Neural progenitor cell (in vitro differentiated cells): ENCODE measurements at regions not wholly inside any gene's neighbourhood (a gene's known extent, or its start where the extent isn't known, plus 50 kb on each side); places are given as distances from the start of the nearest gene placed in this dataset.

ENCODE experiments used
- DNase-seq: peaks from one replicate; pipeline ENCODE4 v3.0.0-alpha.2; 2016; ENCODE audit warnings: low spot score
- H2AFZ ChIP-seq: fragments of 200-600 bp; sonication (generic); replicated peaks from 2 replicates; pipeline ENCODE4 v1.6.1; 2016; ENCODE audit warnings: antibody characterized with exemption
- H3F3A ChIP-seq: fragments of 200-600 bp; sonication (generic); 2 replicates; pipeline ENCODE4 v1.6.1; 2016; ENCODE audit warnings: antibody characterized with exemption, low read depth
- H3K27ac ChIP-seq: fragments of 200-600 bp; sonication (generic); 2 replicates; pipeline ENCODE4 v1.5.1; 2016; ENCODE audit warnings: mild to moderate bottlenecking
- H3K27me3 ChIP-seq: fragments of 200-600 bp; sonication (generic); 2 replicates; pipeline ENCODE4 v1.6.1; 2016; ENCODE audit warnings: mild to moderate bottlenecking, moderate library complexity
- H3K36me3 ChIP-seq: fragments of 200-600 bp; sonication (generic); 2 replicates; pipeline ENCODE4 v1.5.1; 2016
- H3K4me1 ChIP-seq: fragments of 200-600 bp; sonication (generic); 2 replicates; pipeline ENCODE4 v1.6.1; 2016; ENCODE audit warnings: mixed run types
- H3K4me2 ChIP-seq: fragments of 200-600 bp; sonication (generic); 2 replicates; pipeline ENCODE4 v1.6.1; 2016
- H3K4me3 ChIP-seq: fragments of 200-600 bp; sonication (generic); 2 replicates; pipeline ENCODE4 v1.5.1; 2016
- H3K79me2 ChIP-seq: fragments of 200-600 bp; sonication (generic); 2 replicates; pipeline ENCODE4 v1.6.1; 2016; ENCODE audit warnings: low read depth
- H3K9ac ChIP-seq: fragments of 200-600 bp; sonication (generic); 2 replicates; pipeline ENCODE4 v1.6.1; 2016
- H3K9me3 ChIP-seq: fragments of 200-600 bp; sonication (generic); 2 replicates; pipeline ENCODE4 v1.5.1; 2016; ENCODE audit warnings: low read depth
- H4K20me1 ChIP-seq: fragments of 200-600 bp; sonication (generic); 2 replicates; pipeline ENCODE4 v1.6.1; 2016; ENCODE audit warnings: low read depth
- H3K27ac Mint-ChIP-seq: 3 replicates; pipeline ENCODE4 v1.8.0; 2021; ENCODE audit warnings: mixed read lengths
- H3K27me3 Mint-ChIP-seq: 2 replicates; pipeline ENCODE4 v1.8.0; 2022; ENCODE audit warnings: low read depth, mild to moderate bottlenecking, inconsistent platforms, moderate library complexity, mixed read lengths; ENCODE audit not compliant: insufficient read depth
- H3K36me3 Mint-ChIP-seq: 3 replicates; pipeline ENCODE4 v1.8.0; 2021; ENCODE audit warnings: mixed read lengths
- H3K4me1 Mint-ChIP-seq: 3 replicates; pipeline ENCODE4 v1.8.0; 2021; ENCODE audit warnings: mixed read lengths
- H3K4me3 Mint-ChIP-seq: 3 replicates; pipeline ENCODE4 v1.8.0; 2021; ENCODE audit warnings: mild to moderate bottlenecking, moderate library complexity, mixed read lengths
- H3K9me3 Mint-ChIP-seq: 3 replicates; pipeline ENCODE4 v1.8.0; 2020; ENCODE audit warnings: mixed read lengths
- CTCF ChIP-seq: fragments of 200-600 bp; sonication (generic); IDR thresholded peaks from 2 replicates; pipeline ENCODE4 v1.5.1; 2017; ENCODE audit warnings: antibody characterized with exemption, mild to moderate bottlenecking
- EZH2 ChIP-seq: fragments of 200-600 bp; sonication (generic); IDR thresholded peaks from 2 replicates; pipeline ENCODE4 v1.6.1; 2017; ENCODE audit warnings: antibody characterized with exemption, mild to moderate bottlenecking, moderate library complexity
- EZH2phosphoT487 ChIP-seq: fragments of 200-600 bp; sonication (generic); IDR thresholded peaks from 2 replicates; pipeline ENCODE4 v1.6.1; 2017; ENCODE audit warnings: antibody characterized with exemption

- Histone ChIP-seq H4K20me1 (no peaks in the 10 kb centered on the region), H3K4me2 (no peak overlapping the region), H3K9me3 (no peaks in the 10 kb centered on the region), H3K9ac (no peak overlapping the region), H3K36me3 (no peaks in the 10 kb centered on the region), H3F3A (no peaks in the 10 kb centered on the region), H3K79me2 (no peaks in the 10 kb centered on the region), H3K4me1 (peaks cover 7% of the 10 kb centered on the region), H3K27me3 (peaks cover 64% of the 10 kb centered on the region), H2AFZ (no peak overlapping the region), H3K4me3 (no peak overlapping the region), H3K27ac (no peak overlapping the region)
- Mint-ChIP-seq H3K4me3 (no peak overlapping the region), H3K4me1 (peaks cover 26% of the 10 kb centered on the region), H3K27me3 (peaks cover 12% of the 10 kb centered on the region), H3K36me3 (no peaks in the 10 kb centered on the region), H3K27ac (no peak overlapping the region), H3K9me3 (no peaks in the 10 kb centered on the region)
- peak; percentile 22 for DNase-seq
- TF ChIP-seq CTCF, result no peak
- no peak for TF ChIP-seq EZH2phosphoT487
- TF ChIP-seq EZH2, result no peak
These were observed 198.6 kb upstream of the JUN start for GRCh38 chr1:58982259-58982998.

- Histone ChIP-seq H3K79me2 (no peaks in the 10 kb centered on the region), H3K36me3 (no peaks in the 10 kb centered on the region), H2AFZ (no peak overlapping the region), H3K4me3 (no peak overlapping the region), H3K27ac (no peak overlapping the region), H3K9me3 (no peaks in the 10 kb centered on the region), H3K9ac (no peak overlapping the region), H3K4me2 (no peak overlapping the region), H3K4me1 (peaks cover 7% of the 10 kb centered on the region), H3F3A (no peaks in the 10 kb centered on the region), H3K27me3 (peaks cover 58% of the 10 kb centered on the region), H4K20me1 (no peaks in the 10 kb centered on the region)
- Mint-ChIP-seq H3K27ac (no peak overlapping the region), H3K36me3 (no peaks in the 10 kb centered on the region), H3K27me3 (peaks cover 11% of the 10 kb centered on the region), H3K4me1 (peaks cover 26% of the 10 kb centered on the region), H3K9me3 (no peaks in the 10 kb centered on the region), H3K4me3 (no peak overlapping the region)
- TF ChIP-seq EZH2 (no peak), EZH2phosphoT487 (no peak), CTCF (no peak)
- DNase-seq, result no peak
These were observed 199.3 kb upstream of the JUN start for GRCh38 chr1:58983162-58983561.

- Histone ChIP-seq H3K9me3 (no peaks in the 10 kb centered on the region), H3K27me3 (peaks cover 57% of the 10 kb centered on the region), H3K36me3 (no peaks in the 10 kb centered on the region), H3K4me2 (no peak overlapping the region), H3K79me2 (no peaks in the 10 kb centered on the region), H3K9ac (no peak overlapping the region), H4K20me1 (no peaks in the 10 kb centered on the region), H3K4me1 (peaks cover 7% of the 10 kb centered on the region), H2AFZ (no peak overlapping the region), H3F3A (no peaks in the 10 kb centered on the region), H3K27ac (no peak overlapping the region), H3K4me3 (no peak overlapping the region)
- H3K27me3 Mint-ChIP-seq, result peaks cover 10% of the 10 kb centered on the region
- TF ChIP-seq EZH2, result no peak
- no peak for TF ChIP-seq EZH2phosphoT487
- no peak for TF ChIP-seq CTCF
- DNase-seq, result no peak
- no peak overlapping the region for H3K27ac Mint-ChIP-seq
- no peaks in the 10 kb centered on the region for H3K36me3 Mint-ChIP-seq
- peaks cover 26% of the 10 kb centered on the region for H3K4me1 Mint-ChIP-seq
- no peaks in the 10 kb centered on the region for H3K9me3 Mint-ChIP-seq
- H3K4me3 Mint-ChIP-seq, result no peak overlapping the region
These were observed 199.9 kb upstream of the JUN start for GRCh38 chr1:58983633-58984245.
